Transverse colon (tissue), 4 donors: ENCODE measurements at regions not wholly inside any gene's neighbourhood (a gene's known extent, or its start where the extent isn't known, plus 50 kb on each side); places are given as distances from the start of the nearest gene placed in this dataset.

ENCODE experiments used
- CTCF ChIP-seq, 5 experiments: fragments of 200-600 bp in 3 of 5; fragments of 450-650 bp in 2 of 5; sonication (generic) in 3 of 5; IDR thresholded peaks; 1 replicate in 2 of 5; 2 replicates in 3 of 5; pipeline ENCODE4 v1.5.1; 2016 to 2017; ENCODE audit warnings: antibody characterized with exemption in 5 of 5, inconsistent platforms in 3 of 5, mild to moderate bottlenecking in 2 of 5, moderate library complexity in 1 of 5
- EP300 ChIP-seq: sonication (generic); formaldehyde crosslinking; IDR thresholded peaks from one replicate; pipeline ENCODE4 v1.6.1; 2017; ENCODE audit warnings: antibody characterized with exemption, low read depth
- POLR2A ChIP-seq: fragments of 450-650 bp; IDR thresholded peaks from one replicate; pipeline ENCODE4 v1.6.1; 2016; ENCODE audit warnings: antibody characterized with exemption, mild to moderate bottlenecking, moderate library complexity
- POLR2AphosphoS5 ChIP-seq, 3 donors: sonication (generic); formaldehyde crosslinking; IDR thresholded peaks; one replicate each; pipeline ENCODE4 v1.6.1; 2016; ENCODE audit warnings: antibody characterized with exemption in 3 of 3

- TF ChIP-seq POLR2AphosphoS5 (IDR thresholded peaks at IDR 0.05) (no peak), CTCF (IDR thresholded peaks at IDR 0.05) (no peak), POLR2A (no peak), EP300 (no peak)
These were observed 310.9 kb upstream of the MAOA start for GRCh38 chrX:43345166-43345565.
